GM21360 (cell line): ENCODE measurements at regions not wholly inside any gene's neighbourhood (a gene's known extent, or its start where the extent isn't known, plus 50 kb on each side); places are given as distances from the start of the nearest gene placed in this dataset.

Source experiments
- ATAC-seq: cut with Tn5 transposase; IDR thresholded peaks from one replicate; pipeline ENCODE4 v1.9.1; 2021; ENCODE audit warnings: mild to moderate bottlenecking, moderate library complexity; ENCODE audit not compliant: unreplicated experiment

- no peak for ATAC-seq
These were observed 194.5 kb upstream of the ARSJ start for GRCh38 chr4:114173968-114174367.

- ATAC-seq: no peak
These were observed 198.2 kb upstream of the ARSJ start for GRCh38 chr4:114177628-114178027.

DNA sequence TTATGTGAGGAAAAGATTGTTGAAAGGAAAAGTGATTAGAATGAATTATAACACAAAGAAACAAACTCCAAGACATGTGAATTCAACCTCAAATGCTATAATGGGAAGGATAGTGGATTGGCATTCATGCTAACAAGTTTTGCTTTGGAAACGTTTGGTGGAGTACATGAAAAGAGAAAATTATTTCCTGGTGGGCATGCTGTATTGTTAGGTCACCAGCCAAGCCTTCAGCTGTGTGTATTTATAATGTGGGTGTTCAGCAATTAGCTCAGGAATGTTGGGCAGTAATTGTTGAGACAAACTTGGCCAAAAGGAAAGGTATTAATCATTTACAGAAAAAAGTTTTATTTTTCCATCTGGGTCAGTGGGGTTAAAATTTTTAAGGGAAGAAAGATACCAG lies 198.9 kb upstream of the ARSJ start:
- no peak for ATAC-seq

DNA sequence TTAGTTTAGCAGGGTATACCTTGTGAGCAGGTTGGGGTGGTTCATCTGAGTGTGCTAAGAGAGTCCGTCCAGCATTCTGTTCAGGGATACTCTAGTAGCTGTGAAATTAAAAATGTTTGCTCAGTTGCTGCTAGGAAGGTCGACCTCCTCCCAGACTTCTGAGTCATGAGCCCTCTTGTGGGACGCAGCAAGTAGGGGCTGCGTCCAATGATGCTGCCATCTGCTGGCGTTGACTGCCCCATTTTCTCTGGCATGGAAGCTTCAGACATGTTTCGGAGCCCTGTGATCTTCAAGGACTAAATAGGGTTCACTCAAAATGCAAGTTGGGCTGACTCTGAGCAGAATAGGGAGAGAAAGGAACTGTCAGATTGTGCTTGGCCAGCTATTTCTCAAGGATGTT lies 201.0 kb upstream of the ARSJ start:
- no peak for ATAC-seq

GRCh38 chr4:114184901-114185300 lies 205.5 kb upstream of the ARSJ start:
- ATAC-seq: no peak

DNA sequence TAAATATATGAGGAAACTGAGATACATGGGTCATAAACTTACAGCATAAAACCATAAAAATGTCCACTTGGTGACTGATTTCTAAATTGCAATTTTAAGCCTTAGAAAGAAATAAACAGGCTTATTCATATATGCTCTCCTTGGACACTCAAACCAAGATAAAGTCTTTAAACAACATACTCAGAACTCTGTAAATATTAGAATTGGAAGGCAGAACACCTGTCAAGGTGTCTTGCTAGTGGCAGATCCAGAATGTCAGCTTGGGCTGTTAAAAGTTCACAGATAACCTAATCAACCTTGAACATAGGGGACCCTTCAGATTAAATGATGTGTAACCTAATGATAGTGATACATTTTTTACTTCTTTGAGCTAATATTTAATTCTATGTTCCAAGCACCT lies 208.1 kb upstream of the ARSJ start:
- no peak for ATAC-seq

DNA sequence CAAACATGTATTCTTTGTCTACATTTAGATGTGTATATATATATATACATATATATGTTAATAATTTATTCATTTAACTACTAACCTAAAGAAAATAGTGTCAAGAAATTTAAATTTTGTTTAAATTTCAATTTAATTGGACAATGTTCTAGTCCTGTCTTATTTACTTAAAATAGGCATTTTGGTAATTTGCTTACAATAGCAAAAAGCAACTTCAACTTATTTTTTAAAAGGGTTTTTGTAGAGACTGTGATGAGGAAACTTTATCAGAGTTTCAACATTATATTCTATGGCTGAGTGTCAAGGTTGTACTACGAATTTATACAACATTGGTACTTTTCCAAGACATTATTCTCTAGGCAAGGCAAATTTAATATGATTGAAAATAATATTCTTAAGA lies 212.0 kb upstream of the ARSJ start:
- ATAC-seq: no peak

GRCh38 chr4:114192854-114193253 lies 213.4 kb upstream of the ARSJ start:
- no peak for ATAC-seq

DNA sequence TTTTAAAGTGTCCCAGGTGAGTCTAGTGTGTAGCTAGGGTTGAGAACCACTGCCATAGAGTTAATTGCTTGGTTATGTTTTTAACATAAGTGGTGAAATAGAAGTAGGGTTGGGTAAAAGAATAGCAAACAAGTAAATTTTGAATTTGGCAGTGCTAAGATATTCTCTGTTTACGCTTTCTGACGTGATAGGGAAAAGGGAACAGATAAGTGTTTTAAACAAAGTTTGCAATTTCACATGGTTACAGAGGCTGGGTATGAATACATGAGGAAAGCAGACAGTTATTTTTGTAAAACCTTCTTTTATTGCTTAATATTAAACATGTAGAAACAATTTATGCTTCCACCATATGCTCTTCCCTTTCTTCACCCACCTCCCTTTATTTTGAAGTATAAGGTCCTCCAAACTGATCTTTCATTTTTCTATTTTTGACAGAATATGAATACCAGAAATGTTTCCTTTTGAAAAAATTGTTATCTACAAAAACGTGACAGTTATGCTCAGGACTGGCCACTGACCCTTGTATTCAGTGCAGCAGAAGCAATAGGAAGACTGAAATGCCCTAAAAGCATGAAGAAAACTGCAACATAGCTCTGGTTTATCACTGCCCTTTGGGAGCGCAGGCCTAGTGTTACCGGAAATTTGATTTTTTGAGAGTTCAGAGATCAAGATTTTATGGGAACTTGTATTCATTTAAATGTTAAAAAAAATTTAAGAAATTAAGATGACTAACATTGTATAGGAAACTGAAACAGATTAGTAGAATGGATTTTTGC lies 214.4 kb upstream of the ARSJ start:
- ATAC-seq: no peak

GRCh38 chr4:114196606-114197005 lies 217.2 kb upstream of the ARSJ start:
- ATAC-seq: no peak

DNA sequence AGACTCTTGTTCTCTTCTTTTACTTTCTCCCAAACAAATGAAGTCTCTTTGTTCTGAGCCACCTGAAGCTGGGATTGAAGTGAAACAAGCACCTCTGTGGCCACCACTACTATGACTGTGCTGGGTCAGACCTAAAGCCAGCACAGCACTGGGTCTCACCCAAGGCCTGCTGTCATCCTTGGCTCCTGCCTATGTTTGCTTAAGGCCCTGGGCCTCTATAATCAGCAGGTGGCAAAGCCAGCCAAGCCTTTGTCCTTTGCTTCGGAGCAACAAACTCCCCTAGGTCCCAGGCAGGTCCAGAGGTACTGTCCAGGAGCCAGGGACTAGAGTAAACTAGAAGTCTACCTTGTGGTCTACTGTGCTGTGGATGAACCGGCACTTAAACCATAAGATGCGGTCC lies 220.6 kb upstream of the ARSJ start:
- ATAC-seq: no peak

DNA sequence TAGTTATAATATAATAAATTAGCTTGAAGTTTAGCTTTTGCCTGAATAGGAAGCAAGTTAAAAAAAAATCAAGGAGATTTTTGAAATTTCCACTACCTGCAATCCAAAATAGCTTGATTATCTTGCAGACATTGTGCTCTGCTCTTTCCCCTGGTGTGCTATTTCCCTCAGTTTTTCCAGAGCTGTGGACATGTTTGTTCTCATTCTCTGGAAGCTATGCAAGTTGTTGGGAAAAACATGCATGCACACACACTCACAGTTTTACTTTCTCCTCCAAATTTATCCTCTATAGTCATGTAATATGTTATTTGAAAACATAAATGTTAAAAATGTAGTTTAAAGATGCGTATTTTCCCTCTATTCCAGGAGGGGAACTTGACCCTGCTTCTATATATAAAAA lies 225.8 kb upstream of the ARSJ start:
- ATAC-seq: no peak

- ATAC-seq: no peak
These were observed 229.2 kb upstream of the ARSJ start for GRCh38 chr4:114208574-114209151.

GRCh38 chr4:114209584-114209983 lies 230.1 kb upstream of the ARSJ start:
- ATAC-seq: no peak

- ATAC-seq: no peak
These were observed 232.1 kb upstream of the ARSJ start for GRCh38 chr4:114211556-114211955.

DNA sequence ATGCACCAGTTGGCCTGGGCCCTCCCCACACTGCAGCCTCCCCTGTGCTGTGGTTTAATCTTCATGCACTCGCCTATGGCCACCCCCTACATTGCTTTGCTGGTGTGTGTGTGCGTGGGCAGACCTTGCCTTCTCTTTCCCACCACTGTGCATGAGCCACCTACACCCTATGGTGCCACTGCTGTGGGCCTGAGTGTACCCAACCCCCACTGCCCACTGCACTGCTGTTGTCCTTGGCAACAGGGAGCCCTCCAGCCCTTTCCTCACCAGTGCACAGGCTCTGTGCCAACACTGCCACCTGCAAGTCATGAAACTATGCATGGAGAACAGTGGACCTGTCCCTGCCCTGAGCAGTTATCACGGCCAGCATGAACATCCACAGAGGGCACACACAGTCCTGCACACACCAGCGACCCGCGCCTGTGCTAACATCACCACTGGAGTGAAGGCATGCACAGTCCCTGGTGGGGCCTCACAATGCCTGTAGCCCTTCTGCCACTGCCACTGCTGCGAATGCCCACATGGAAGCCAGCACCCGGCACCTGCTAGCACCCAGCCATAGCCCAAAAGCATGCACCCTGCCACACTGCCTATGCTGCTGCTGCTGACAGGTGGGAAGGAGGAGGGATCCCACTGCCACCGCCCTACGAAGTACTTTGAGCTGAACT lies 237.8 kb upstream of the ARSJ start:
- no peak for ATAC-seq

- ATAC-seq: no peak
These were observed 244.1 kb upstream of the ARSJ start for GRCh38 chr4:114223580-114223979.

DNA sequence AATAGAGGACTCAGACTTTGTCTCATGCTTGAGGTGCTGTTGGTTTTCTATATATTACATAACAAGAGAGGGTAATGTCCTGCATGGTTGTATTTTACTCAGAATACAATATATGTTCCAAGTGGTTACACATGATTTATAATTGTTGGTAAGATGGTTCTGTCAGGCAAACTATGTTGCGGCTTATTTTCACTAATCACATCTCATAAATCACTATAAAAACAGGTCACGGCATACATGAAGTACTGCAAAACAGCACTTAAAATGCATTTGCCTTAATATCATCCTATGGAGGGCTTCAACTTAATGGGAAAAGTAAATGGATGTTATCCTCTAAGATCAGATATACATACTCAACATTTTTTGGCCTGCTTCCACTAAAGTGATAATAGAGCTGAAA lies 246.0 kb upstream of the ARSJ start:
- no peak for ATAC-seq

DNA sequence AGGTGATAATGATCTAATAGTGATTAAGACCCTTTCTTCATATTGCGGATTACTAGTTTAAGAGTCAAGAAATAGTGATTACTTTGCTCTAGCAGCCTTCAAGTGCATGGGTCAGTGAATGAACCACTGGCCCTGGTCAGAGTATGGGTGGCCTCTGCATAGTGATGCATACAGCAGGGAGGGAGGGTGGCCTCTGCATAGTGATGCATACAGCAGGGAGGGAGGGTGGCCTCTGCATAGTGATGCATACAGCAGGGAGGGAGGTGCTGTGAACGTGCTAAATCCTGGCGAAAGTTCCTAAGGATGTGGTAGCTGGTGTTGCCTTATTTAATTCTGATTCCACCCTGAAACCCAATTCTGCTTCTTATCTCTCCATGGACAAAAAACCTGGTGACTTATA lies 246.7 kb upstream of the ARSJ start:
- ATAC-seq: no peak

DNA sequence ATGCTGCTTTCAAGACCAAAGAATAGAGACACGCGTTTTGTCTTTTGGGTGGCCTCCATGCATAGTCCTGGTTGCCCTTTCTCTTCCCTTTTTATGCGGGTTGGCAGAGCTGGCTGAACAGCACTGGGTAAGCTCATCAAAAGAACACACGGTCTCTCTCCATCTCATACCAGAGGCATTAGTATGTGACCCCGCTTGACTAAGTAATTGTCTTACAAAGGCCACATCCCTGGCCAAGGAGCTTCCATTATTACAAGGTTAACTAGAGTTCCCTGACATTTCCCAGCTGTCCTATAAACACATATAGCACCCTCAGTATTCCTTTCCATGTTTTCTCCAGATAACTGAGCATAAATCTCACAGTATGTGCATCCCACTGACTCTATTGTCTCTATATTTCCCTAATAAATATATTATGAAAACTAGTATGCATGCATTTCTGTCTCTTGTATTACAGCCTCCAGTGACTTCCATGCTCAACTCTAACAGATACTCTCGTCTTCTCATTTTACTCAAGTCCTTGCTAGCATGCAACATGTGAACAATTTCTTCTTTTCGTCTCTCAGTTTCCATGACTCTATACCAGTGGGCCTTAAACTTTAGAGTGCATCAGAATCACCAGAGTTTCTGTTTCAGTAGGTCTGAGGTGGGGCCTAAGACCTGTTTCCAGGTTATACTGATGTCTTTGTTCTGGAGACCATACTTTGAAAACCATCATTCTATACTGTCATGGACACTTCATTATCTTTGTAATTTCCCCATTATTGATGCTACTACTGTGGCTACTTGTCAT lies 247.7 kb upstream of the ARSJ start:
- peak; percentile 97 for ATAC-seq

- ATAC-seq: no peak
These were observed 250.3 kb upstream of the ARSJ start for GRCh38 chr4:114229706-114230105.
